Astrocyte (in vitro differentiated cells and primary cell): ENCODE measurements at regions not wholly inside any gene's neighbourhood (a gene's known extent, or its start where the extent isn't known, plus 50 kb on each side); places are given as distances from the start of the nearest gene placed in this dataset.

Experiments
- CTCF ChIP-seq: IDR thresholded peaks from 2 replicates; pipeline ENCODE4 v1.5.1; 2011; ENCODE audit warnings: low read depth, mild to moderate bottlenecking, inconsistent platforms, low read length, moderate library complexity; ENCODE audit not compliant: insufficient read depth
- EZH2 ChIP-seq: IDR thresholded peaks from 2 replicates; pipeline ENCODE4 v1.6.1; 2012; ENCODE audit warnings: mild to moderate bottlenecking, low read length, inconsistent platforms; ENCODE audit not compliant: insufficient read depth

GRCh38 chr9:87120610-87121009 lies 173.3 kb upstream of the GAS1 start:
- TF ChIP-seq EZH2: no peak
- no peak for TF ChIP-seq CTCF
